Activated CD4-positive, alpha-beta T cell treated with anti-CD3 and anti-CD28 coated beads, Interleukin-2, amount 10 ng/mL, durations not matched to agents 7 days and 5 days (primary cell): ENCODE measurements at regions not wholly inside any gene's neighbourhood (a gene's known extent, or its start where the extent isn't known, plus 50 kb on each side); places are given as distances from the start of the nearest gene placed in this dataset.

ENCODE experiments used
- CTCF ChIA-PET: fragments of 350-600 bp; sonication (Branson Sonifier 250); formaldehyde crosslinking; loops from one replicate; lab custom pipeline; 2021; ENCODE audit warnings: antibody characterized with exemption; lab: Charles Lee
- POLR2A ChIA-PET: fragments of 350-600 bp; sonication (Branson Sonifier 250); formaldehyde crosslinking; loops from one replicate; lab custom pipeline; 2021; ENCODE audit warnings: antibody characterized with exemption; lab: Charles Lee
- DNase-seq: peaks from one replicate; pipeline ENCODE4 v3.0.0-alpha.2; 2020
- H3K27ac Mint-ChIP-seq: one replicate; pipeline ENCODE4 v1.8.0; 2021; ENCODE audit warnings: mild to moderate bottlenecking, moderate library complexity, mixed read lengths
- H3K27me3 Mint-ChIP-seq: one replicate; pipeline ENCODE4 v1.8.0; 2021; ENCODE audit warnings: mixed read lengths
- H3K36me3 Mint-ChIP-seq: one replicate; pipeline ENCODE4 v1.8.0; 2021; ENCODE audit warnings: low read depth, mixed read lengths
- H3K4me1 Mint-ChIP-seq: one replicate; pipeline ENCODE4 v1.8.0; 2021; ENCODE audit warnings: mixed read lengths
- H3K4me3 Mint-ChIP-seq: one replicate; pipeline ENCODE4 v1.8.0; 2021; ENCODE audit warnings: mild to moderate bottlenecking, moderate library complexity, mixed read lengths
- H3K9me3 Mint-ChIP-seq: one replicate; pipeline ENCODE4 v1.8.0; 2021; ENCODE audit warnings: mixed read lengths

DNA sequence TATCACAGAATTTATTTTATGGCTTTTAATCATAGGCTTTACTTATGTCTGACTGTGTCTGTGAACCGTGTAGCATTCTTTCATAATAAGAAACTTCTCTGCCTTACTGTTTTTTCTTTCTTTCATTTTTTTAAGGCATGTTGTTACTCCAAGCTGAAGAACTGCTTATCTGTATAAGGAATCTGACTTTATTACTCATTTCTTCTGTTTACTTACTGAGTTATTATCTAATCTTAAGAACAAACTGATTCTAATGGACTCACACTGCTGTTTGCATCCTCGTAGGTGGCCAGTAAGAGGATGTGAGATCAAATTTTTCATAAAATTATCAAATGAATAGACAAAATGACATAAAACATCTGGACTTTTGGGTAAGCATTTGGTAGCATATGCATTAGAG, 54.7 kb upstream of the DNAJC1 start:
- Mint-ChIP-seq H3K36me3 (peaks cover 6% of the 10 kb centered on the region), H3K4me3 (no peak overlapping the region), H3K4me1 (peaks cover 9% of the 10 kb centered on the region), H3K27me3 (peaks cover 3% of the 10 kb centered on the region), H3K9me3 (peaks cover 14% of the 10 kb centered on the region), H3K27ac (no peak overlapping the region)
- ChIA-PET CTCF (no interaction called here), POLR2A (no interaction called here)
- DNase-seq: no peak

GRCh38 chr10:22054961-22055360, 51.4 kb upstream of the DNAJC1 start:
- CTCF ChIA-PET: no interaction called here
- no peak overlapping the region for H3K4me3 Mint-ChIP-seq

More at GRCh38 chr10:22054961-22055360, 51.4 kb upstream of the DNAJC1 start:
- Mint-ChIP-seq H3K27me3 (peaks cover 2% of the 10 kb centered on the region), H3K27ac (no peak overlapping the region), H3K9me3 (peaks cover 19% of the 10 kb centered on the region), H3K36me3 (no peaks in the 10 kb centered on the region), H3K4me1 (no peaks in the 10 kb centered on the region)
- POLR2A ChIA-PET: no interaction called here
- DNase-seq: no peak
